K562 (cell line): ENCODE measurements at regions not wholly inside any gene's neighbourhood (a gene's known extent, or its start where the extent isn't known, plus 50 kb on each side); places are given as distances from the start of the nearest gene placed in this dataset.

Source experiments
- ATAC-seq: fragments of 200-7000 bp; cut with Tn5 transposase; 3 replicates; pipeline ENCODE4 v1.9.1; 2020; ENCODE audit warnings: moderate library complexity
- BruUV-seq: library from RNA; stranded (reverse); fragments of 400-500 nt; replicated peaks from 2 replicates; lab custom pipeline; 2021; lab: Mats Ljungman, UMichigan
- CTCF ChIA-PET: fragments of 300-600 bp; formaldehyde crosslinking; extraction: SDS; loops from one replicate; lab custom pipeline; 2021; ENCODE audit warnings: low intra/inter-chr PET ratio; lab: Yijun Ruan, JAX
- POLR2A ChIA-PET: fragments of 300-600, 350-650 bp; sonication (Branson Sonifier 250); formaldehyde crosslinking; extraction: SDS; loops from one replicate; lab custom pipeline; 2021; ENCODE audit warnings: antibody characterized with exemption, inconsistent platforms; lab: Yijun Ruan, JAX
- DNase-seq, 4 experiments: peaks; one replicate each; pipeline versions ENCODE4 v3.0.0 to v3.0.0-alpha.2; 2011 to 2018; ENCODE audit warnings: low spot score in 3 of 4, mixed read lengths in 3 of 4; ENCODE audit errors: extremely low read depth in 1 of 4
- FAIRE-seq: peaks from 2 replicates; lab custom pipeline; 2011; peaks lifted over from hg19 to GRCh38; lab: Jason Lieb, UNC
- H2AFZ ChIP-seq: 2 replicates; pipeline ENCODE4 v1.6.0; 2011; ENCODE audit warnings: low read depth, low read length, control low read depth, inconsistent platforms
- H3K27ac ChIP-seq: fragments of 200-600 bp; 3 replicates; pipeline ENCODE4 v1.8.0; 2011; ENCODE audit warnings: low read depth, mild to moderate bottlenecking, control low read depth, inconsistent platforms, low read length, moderate library complexity, mixed read lengths; ENCODE audit errors: extremely low read depth
- H3K27me3 ChIP-seq, 2 experiments: fragments of 300-600 bp in 1 of 2; 2 replicates in 1 of 2; 3 replicates in 1 of 2; pipeline versions ENCODE4 v1.6.0 to v1.8.0; 2011; ENCODE audit warnings: inconsistent platforms in 2 of 2, low read length in 2 of 2, mild to moderate bottlenecking in 1 of 2, mixed read lengths in 1 of 2, moderate library complexity in 1 of 2; ENCODE audit not compliant: control insufficient read depth in 2 of 2, insufficient read depth in 2 of 2
- H3K36me3 ChIP-seq: fragments of 300-600 bp; 3 replicates; pipeline ENCODE4 v1.8.0; 2011; ENCODE audit warnings: mild to moderate bottlenecking, low read length, inconsistent platforms; ENCODE audit not compliant: control insufficient read depth, insufficient read depth
- H3K4me1 ChIP-seq, 2 experiments: fragments of 200-600 bp in 1 of 2; replicated peaks in 1 of 2; 2 replicates in 1 of 2; 3 replicates in 1 of 2; pipeline versions ENCODE4 v1.5.1 to v1.8.0; 2011; ENCODE audit warnings: inconsistent platforms in 2 of 2, low read length in 2 of 2, mild to moderate bottlenecking in 1 of 2, mixed read lengths in 1 of 2, moderate library complexity in 1 of 2; ENCODE audit not compliant: control insufficient read depth in 2 of 2, insufficient read depth in 2 of 2
- H3K4me2 ChIP-seq: 2 replicates; pipeline ENCODE4 v1.6.1; 2011; ENCODE audit warnings: low read length, control low read depth, inconsistent platforms, mixed read lengths; ENCODE audit not compliant: insufficient read depth
- H3K4me3 ChIP-seq: fragments of 200-600 bp; sonication (generic), shearing (Covaris generic); 2 replicates; pipeline ENCODE4 v1.5.1; 2016; ENCODE audit warnings: control low read depth, inconsistent platforms
- H3K79me2 ChIP-seq: fragments of 200-600 bp; 3 replicates; pipeline ENCODE4 v1.8.0; 2011; ENCODE audit warnings: low read length, inconsistent platforms; ENCODE audit not compliant: control insufficient read depth, insufficient read depth
- H3K9ac ChIP-seq, 2 experiments: 2 replicates each; pipeline versions ENCODE4 v1.6.0 to v1.6.1; 2011; ENCODE audit warnings: low read depth in 2 of 2, low read length in 2 of 2, control low read depth in 1 of 2, inconsistent platforms in 1 of 2, mild to moderate bottlenecking in 1 of 2, mixed read lengths in 1 of 2; ENCODE audit not compliant: insufficient read depth in 1 of 2
- H3K9me1 ChIP-seq: one replicate; pipeline ENCODE4 v1.6.0; 2011; ENCODE audit warnings: inconsistent platforms, mild to moderate bottlenecking, low read length, moderate library complexity; ENCODE audit not compliant: control insufficient read depth, insufficient read depth
- H3K9me3 ChIP-seq: replicated peaks from 2 replicates; pipeline ENCODE4 v1.5.1; 2011; ENCODE audit warnings: low read depth, low read length, inconsistent platforms; ENCODE audit not compliant: control insufficient read depth, insufficient read depth
- H4K20me1 ChIP-seq: replicated peaks from 2 replicates; pipeline ENCODE4 v1.6.1; 2011; ENCODE audit warnings: low read length, inconsistent platforms, mixed read lengths; ENCODE audit not compliant: control insufficient read depth, insufficient read depth
- ATF7 ChIP-seq: fragments of 450-650 bp; IDR thresholded peaks from 2 replicates; pipeline ENCODE4 v1.7.1; 2014; ENCODE audit warnings: mild to moderate bottlenecking, moderate library complexity
- CC2D1A ChIP-seq: fragments of 450-650 bp; IDR thresholded peaks from 2 replicates; pipeline ENCODE4 v1.6.1; 2017; ENCODE audit warnings: mild to moderate bottlenecking
- ETV6 ChIP-seq, 3 experiments: fragments of 150-350 bp in 1 of 3; sonication (generic) in 1 of 3; formaldehyde crosslinking in 1 of 3; IDR thresholded peaks; 2 replicates each; pipeline versions ENCODE4 v1.6.1 to v1.8.0; 2014 to 2022; ENCODE audit warnings: borderline replicate concordance in 2 of 3, low read depth in 2 of 3, antibody characterized with exemption in 1 of 3, low read length in 1 of 3, mild to moderate bottlenecking in 1 of 3, missing genetic modification reagents in 1 of 3
- FUS ChIP-seq: fragments of 200-400 bp; formaldehyde crosslinking; optimal IDR thresholded peaks from 2 replicates; pipeline ENCODE3; 2017; ENCODE audit warnings: low read depth, low read length
- GTF2F1 ChIP-seq: IDR thresholded peaks from 2 replicates; pipeline ENCODE4 v1.6.1; 2011; ENCODE audit warnings: low read depth, low read length, improper control_type of control experiment
- HMG20B ChIP-seq: fragments of 250-450 bp; sonication (Bioruptor Pico); IDR thresholded peaks from 2 replicates; pipeline ENCODE4 v1.5.0; 2021; ENCODE audit warnings: mild to moderate bottlenecking
- ILF3 ChIP-seq: fragments of 450-650 bp; IDR thresholded peaks from 2 replicates; pipeline ENCODE4 v1.6.1; 2018; ENCODE audit warnings: antibody characterized with exemption, mild to moderate bottlenecking, moderate library complexity, borderline replicate concordance
- NFIX ChIP-seq: fragments of 250-450 bp; sonication (Bioruptor Pico); IDR thresholded peaks from 2 replicates; pipeline ENCODE4 v1.4.0; 2020; ENCODE audit warnings: low read depth, mild to moderate bottlenecking, moderate library complexity
- POLR2AphosphoS5 ChIP-seq: IDR thresholded peaks from 2 replicates; pipeline ENCODE4 v1.6.1; 2011; ENCODE audit warnings: mild to moderate bottlenecking, low read depth, low read length, moderate library complexity; ENCODE audit not compliant: control insufficient read depth, insufficient read depth
- ZBTB1 ChIP-seq: sonication (generic); formaldehyde crosslinking; IDR thresholded peaks from 2 replicates; pipeline ENCODE4 v1.8.1; 2023; ENCODE audit warnings: missing genetic modification reagents, low read depth, mild to moderate bottlenecking, borderline replicate concordance
- ZBTB7A ChIP-seq: IDR thresholded peaks from 2 replicates; pipeline ENCODE4 v1.6.1; 2011; ENCODE audit warnings: low read depth, mild to moderate bottlenecking, low read length, moderate library complexity, borderline replicate concordance; ENCODE audit not compliant: control insufficient read depth
- ZNF12 ChIP-seq: sonication (generic); formaldehyde crosslinking; IDR thresholded peaks from 2 replicates; pipeline ENCODE4 v1.4.0; 2020; ENCODE audit warnings: mild to moderate bottlenecking, missing genetic modification reagents
- ZNF324 ChIP-seq: fragments of 250-450 bp; sonication (Bioruptor Pico); IDR thresholded peaks from 2 replicates; pipeline ENCODE4 v1.4.0; 2020; ENCODE audit warnings: mild to moderate bottlenecking
- ZNF347 ChIP-seq: fragments of 450-650 bp; formaldehyde crosslinking; IDR thresholded peaks from 2 replicates; pipeline ENCODE4 v1.4.0; 2020; ENCODE audit warnings: low read depth, mild to moderate bottlenecking, moderate library complexity
- in situ Hi-C: fragments of 300-500 bp; cut with MboI; formaldehyde crosslinking; loops from 4 replicates; pipeline ENCODE4 v1.15.0; 2018; ENCODE audit warnings: inconsistent platforms, mixed read lengths
- intact Hi-C: fragments of 100-400 bp; cut with micrococcal nuclease; formaldehyde crosslinking; loops from 2 replicates; pipeline ENCODE4 v1.14.2; 2022
- TF ChIP-seq, protein P1 (sequence below): sonication (generic); formaldehyde crosslinking; IDR thresholded peaks from 2 replicates; pipeline ENCODE4 v1.8.0; 2022; ENCODE audit warnings: mild to moderate bottlenecking, missing genetic modification reagents
- TF ChIP-seq, protein P2 (sequence below): fragments of 450-650 bp; formaldehyde crosslinking; IDR thresholded peaks from 2 replicates; pipeline ENCODE4 v1.4.0; 2020; ENCODE audit warnings: mild to moderate bottlenecking

DNA sequence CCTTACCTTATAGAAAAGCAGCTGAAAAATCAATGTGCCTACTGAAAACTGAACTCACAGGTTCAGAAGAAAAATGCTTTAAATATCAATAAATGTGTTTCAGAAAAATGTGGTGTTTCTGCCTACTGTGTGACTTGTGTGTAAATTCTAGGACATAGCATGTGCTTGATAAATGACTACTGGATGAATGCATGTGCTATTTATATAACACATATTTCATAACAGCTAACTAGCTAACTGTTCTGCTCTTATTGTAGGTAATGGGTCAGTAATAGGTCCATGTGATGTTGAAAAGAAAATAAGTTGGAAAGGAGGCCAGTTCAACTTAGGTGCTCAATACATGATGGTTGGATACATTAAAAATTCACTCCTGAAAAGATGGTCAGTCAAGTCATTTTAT, 993.0 kb upstream of the LCORL start:
- POLR2A ChIA-PET = no interaction called here
- in situ Hi-C loops = no loop called here

More for the DNA sequence above, 993.0 kb upstream of the LCORL start:
- no TSS peak for BruUV-seq
- intact Hi-C loops = no loop called here
- FAIRE-seq (no peak), ATAC-seq (no peak), DNase-seq (no peak)
- Histone ChIP-seq H3K4me3 (no peak overlapping the region), H3K27me3 (no peaks in the 10 kb centered on the region), H3K4me1 (no peaks in the 10 kb centered on the region), H3K27ac (no peak overlapping the region), H3K9me3 (no peaks in the 10 kb centered on the region), H4K20me1 (no peaks in the 10 kb centered on the region), H3K4me2 (no peak overlapping the region), H2AFZ (no peak overlapping the region), H3K79me2 (no peaks in the 10 kb centered on the region), H3K36me3 (no peaks in the 10 kb centered on the region), H3K9me1 (no peaks in the 10 kb centered on the region), H3K9ac (no peak overlapping the region)
- CTCF ChIA-PET = no interaction called here
- TF ChIP-seq ETV6 (IDR thresholded peaks at IDR 0.05; ENCODE audit: borderline replicate concordance in 1 of 2, low read depth in 2 of 2, low read length in 1 of 2) = no peak
- no peak for TF ChIP-seq ETV6 (CRISPR knock-in tag; IDR thresholded peaks at IDR 0.05; ENCODE audit: borderline replicate concordance)
- no peak for TF ChIP-seq HMG20B
- TF ChIP-seq NFIX (CRISPR knock-in tag) = no peak
- TF ChIP-seq, protein P1, sequence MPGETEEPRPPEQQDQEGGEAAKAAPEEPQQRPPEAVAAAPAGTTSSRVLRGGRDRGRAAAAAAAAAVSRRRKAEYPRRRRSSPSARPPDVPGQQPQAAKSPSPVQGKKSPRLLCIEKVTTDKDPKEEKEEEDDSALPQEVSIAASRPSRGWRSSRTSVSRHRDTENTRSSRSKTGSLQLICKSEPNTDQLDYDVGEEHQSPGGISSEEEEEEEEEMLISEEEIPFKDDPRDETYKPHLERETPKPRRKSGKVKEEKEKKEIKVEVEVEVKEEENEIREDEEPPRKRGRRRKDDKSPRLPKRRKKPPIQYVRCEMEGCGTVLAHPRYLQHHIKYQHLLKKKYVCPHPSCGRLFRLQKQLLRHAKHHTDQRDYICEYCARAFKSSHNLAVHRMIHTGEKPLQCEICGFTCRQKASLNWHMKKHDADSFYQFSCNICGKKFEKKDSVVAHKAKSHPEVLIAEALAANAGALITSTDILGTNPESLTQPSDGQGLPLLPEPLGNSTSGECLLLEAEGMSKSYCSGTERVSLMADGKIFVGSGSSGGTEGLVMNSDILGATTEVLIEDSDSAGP (CRISPR knock-in tag) = no peak
- no peak for TF ChIP-seq CC2D1A
- no peak for TF ChIP-seq ZNF324
- TF ChIP-seq GTF2F1 = no peak
- TF ChIP-seq ZBTB7A = no peak
- no peak for TF ChIP-seq ILF3
- TF ChIP-seq ZNF12 (CRISPR knock-in tag) = no peak
- no peak for TF ChIP-seq ATF7
- TF ChIP-seq, protein P2, sequence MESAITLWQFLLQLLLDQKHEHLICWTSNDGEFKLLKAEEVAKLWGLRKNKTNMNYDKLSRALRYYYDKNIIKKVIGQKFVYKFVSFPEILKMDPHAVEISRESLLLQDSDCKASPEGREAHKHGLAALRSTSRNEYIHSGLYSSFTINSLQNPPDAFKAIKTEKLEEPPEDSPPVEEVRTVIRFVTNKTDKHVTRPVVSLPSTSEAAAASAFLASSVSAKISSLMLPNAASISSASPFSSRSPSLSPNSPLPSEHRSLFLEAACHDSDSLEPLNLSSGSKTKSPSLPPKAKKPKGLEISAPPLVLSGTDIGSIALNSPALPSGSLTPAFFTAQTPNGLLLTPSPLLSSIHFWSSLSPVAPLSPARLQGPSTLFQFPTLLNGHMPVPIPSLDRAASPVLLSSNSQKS (CRISPR knock-in tag) = no peak
- TF ChIP-seq FUS = no peak
- TF ChIP-seq ZNF347 (CRISPR knock-in tag) = no peak
- TF ChIP-seq POLR2AphosphoS5 = no peak
- no peak for TF ChIP-seq ZBTB1 (CRISPR knock-in tag)
